Fibroblast of skin of back (primary cell): ENCODE measurements at regions not wholly inside any gene's neighbourhood (a gene's known extent, or its start where the extent isn't known, plus 50 kb on each side); places are given as distances from the start of the nearest gene placed in this dataset.

ENCODE experiments used
- DNase-seq: peaks from one replicate; pipeline ENCODE4 v3.0.0-alpha.2; 2013

GRCh38 chr5:158397278-158397677 is 538.3 kb upstream of the CLINT1 start:
- DNase-seq: no peak

- DNase-seq: no peak
These were observed 535.2 kb upstream of the CLINT1 start for GRCh38 chr5:158394102-158394501.

GRCh38 chr5:158393457-158393856 is 534.5 kb upstream of the CLINT1 start:
- no peak for DNase-seq

- no peak for DNase-seq
These were observed 533.8 kb upstream of the CLINT1 start for GRCh38 chr5:158392753-158393152.

- peak; percentile 97 for DNase-seq
These were observed 531.6 kb upstream of the CLINT1 start for GRCh38 chr5:158390577-158390976.

- DNase-seq: no peak
These were observed 530.8 kb upstream of the CLINT1 start for GRCh38 chr5:158389786-158390185.

- no peak for DNase-seq
These were observed 529.1 kb upstream of the CLINT1 start for GRCh38 chr5:158388021-158388420.

- no peak for DNase-seq
These were observed 528.6 kb upstream of the CLINT1 start for GRCh38 chr5:158387499-158387898.

- DNase-seq: no peak
These were observed 527.0 kb upstream of the CLINT1 start for GRCh38 chr5:158385982-158386381.

- DNase-seq: peak; percentile 99
These were observed 525.9 kb upstream of the CLINT1 start for GRCh38 chr5:158384535-158385481.

GRCh38 chr5:158383486-158383885 is 524.5 kb upstream of the CLINT1 start:
- no peak for DNase-seq

- peak; percentile 98 for DNase-seq
These were observed 523.5 kb upstream of the CLINT1 start for GRCh38 chr5:158382473-158382872.

- DNase-seq: no peak
These were observed 522.7 kb upstream of the CLINT1 start for GRCh38 chr5:158381614-158382160.

GRCh38 chr5:158380661-158381060 is 521.7 kb upstream of the CLINT1 start:
- no peak for DNase-seq

GRCh38 chr5:158378931-158379330 is 520.0 kb upstream of the CLINT1 start:
- DNase-seq: no peak

GRCh38 chr5:158376679-158377078 is 517.7 kb upstream of the CLINT1 start:
- no peak for DNase-seq

GRCh38 chr5:158375531-158375930 is 516.6 kb upstream of the CLINT1 start:
- no peak for DNase-seq

GRCh38 chr5:158373608-158374395 is 514.9 kb upstream of the CLINT1 start:
- no peak for DNase-seq

- no peak for DNase-seq
These were observed 510.3 kb upstream of the CLINT1 start for GRCh38 chr5:158369241-158369640.

- no peak for DNase-seq
These were observed 509.7 kb upstream of the CLINT1 start for GRCh38 chr5:158368686-158369085.

GRCh38 chr5:158364367-158364766 is 505.4 kb upstream of the CLINT1 start:
- peak; percentile 15 for DNase-seq

GRCh38 chr5:158354958-158355357 is 496.0 kb upstream of the CLINT1 start:
- no peak for DNase-seq

- no peak for DNase-seq
These were observed 492.7 kb upstream of the CLINT1 start for GRCh38 chr5:158351485-158352125.
